ENCODE measurements at regions not wholly inside any gene's neighbourhood (a gene's known extent, or its start where the extent isn't known, plus 50 kb on each side); places are given as distances from the start of the nearest gene placed in this dataset.

GRCh38 chr4:14659286-14659685 lies 343.0 kb upstream of the CPEB2 start:
- no peak for DNase-seq (ENCODE audit: low read depth)
- no peak overlapping the region for H3K4me3 ChIP-seq (ENCODE audit: low read depth, low read length)
- no peak for TF ChIP-seq CTCF (IDR thresholded peaks at IDR 0.05; ENCODE audit: insufficient read depth, low read depth, low read length, missing control alignments)

- no peak overlapping the region for H3K4me3 ChIP-seq (ENCODE audit: low read depth, low read length)
- no peak for TF ChIP-seq CTCF (IDR thresholded peaks at IDR 0.05; ENCODE audit: insufficient read depth, low read depth, low read length, missing control alignments)
- no peak for DNase-seq (ENCODE audit: low read depth)
These were observed 334.6 kb upstream of the CPEB2 start for GRCh38 chr4:14667624-14668151.

GRCh38 chr4:14668296-14668695 lies 334.0 kb upstream of the CPEB2 start:
- no peak for TF ChIP-seq CTCF (IDR thresholded peaks at IDR 0.05; ENCODE audit: insufficient read depth, low read depth, low read length, missing control alignments)
- DNase-seq (ENCODE audit: low read depth), result no peak
- H3K4me3 ChIP-seq (ENCODE audit: low read depth, low read length), result no peak overlapping the region

- TF ChIP-seq CTCF (IDR thresholded peaks at IDR 0.05; ENCODE audit: insufficient read depth, low read depth, low read length, missing control alignments), result no peak
These were observed 332.9 kb upstream of the CPEB2 start for GRCh38 chr4:14669371-14669770.

GRCh38 chr4:14671146-14671545 lies 331.1 kb upstream of the CPEB2 start:
- no peak for DNase-seq (ENCODE audit: low read depth)
- no peak overlapping the region for H3K4me3 ChIP-seq (ENCODE audit: low read depth, low read length)
- no peak for TF ChIP-seq CTCF (IDR thresholded peaks at IDR 0.05; ENCODE audit: insufficient read depth, low read depth, low read length, missing control alignments)

More at GRCh38 chr4:14669371-14669770, 332.9 kb upstream of the CPEB2 start:
- DNase-seq (ENCODE audit: low read depth), result no peak
- H3K4me3 ChIP-seq (ENCODE audit: low read depth, low read length), result no peak overlapping the region

GRCh38 chr4:14675279-14675985 lies 326.8 kb upstream of the CPEB2 start:
- no peak for TF ChIP-seq CTCF (IDR thresholded peaks at IDR 0.05; ENCODE audit: insufficient read depth, low read depth, low read length, missing control alignments)
- no peak overlapping the region for H3K4me3 ChIP-seq (ENCODE audit: low read depth, low read length)

GRCh38 chr4:14679906-14680305 lies 322.4 kb upstream of the CPEB2 start:
- no peak for TF ChIP-seq CTCF (IDR thresholded peaks at IDR 0.05; ENCODE audit: insufficient read depth, low read depth, low read length, missing control alignments)
- no peak overlapping the region for H3K4me3 ChIP-seq (ENCODE audit: low read depth, low read length)
- DNase-seq (ENCODE audit: low read depth), result no peak

More at GRCh38 chr4:14675279-14675985, 326.8 kb upstream of the CPEB2 start:
- no peak for DNase-seq (ENCODE audit: low read depth)

All from GM12865 (cell line).